ENCODE measurements at regions not wholly inside any gene's neighbourhood (a gene's known extent, or its start where the extent isn't known, plus 50 kb on each side); places are given as distances from the start of the nearest gene placed in this dataset.
"Not testable (repeated sequence)": the region's sequence is repeated elsewhere in the genome, so short reads cannot be mapped to it uniquely, and the experiment has no call there.

GRCh38 chr14:28820677-28821076 lies 54.1 kb downstream of the FOXG1 start:
- no peak for DNase-seq

GRCh38 chr14:28821993-28822392 lies 55.4 kb downstream of the FOXG1 start:
- no peak for DNase-seq

- DNase-seq = no peak
Observed at GRCh38 chr14:28823245-28823644, 56.7 kb downstream of the FOXG1 start.

GRCh38 chr14:28830115-28830534 lies 63.5 kb downstream of the FOXG1 start:
- DNase-seq = no peak

GRCh38 chr14:28831126-28831525 lies 64.5 kb downstream of the FOXG1 start:
- no peak for DNase-seq

GRCh38 chr14:28842569-28842968 lies 76.0 kb downstream of the FOXG1 start:
- not testable (repeated sequence) for DNase-seq

GRCh38 chr14:28867571-28867970 lies 101.0 kb downstream of the FOXG1 start:
- no peak for DNase-seq

GRCh38 chr14:28870033-28870564 lies 103.5 kb downstream of the FOXG1 start:
- DNase-seq = no peak

GRCh38 chr14:28875934-28876571 lies 109.5 kb downstream of the FOXG1 start:
- DNase-seq = no peak

- DNase-seq = no peak
Observed at GRCh38 chr14:28876572-28876945, 110.0 kb downstream of the FOXG1 start.

- DNase-seq = no peak
Observed at GRCh38 chr14:28877923-28878322, 111.3 kb downstream of the FOXG1 start.

GRCh38 chr14:28879573-28879996 lies 113.0 kb downstream of the FOXG1 start:
- DNase-seq = no peak

GRCh38 chr14:28886940-28887339 lies 120.4 kb downstream of the FOXG1 start:
- no peak for DNase-seq

- no peak for DNase-seq
Observed at GRCh38 chr14:28895389-28895788, 128.8 kb downstream of the FOXG1 start.

GRCh38 chr14:28896337-28896736 lies 129.8 kb downstream of the FOXG1 start:
- DNase-seq = no peak

GRCh38 chr14:28901631-28902030 lies 135.0 kb downstream of the FOXG1 start:
- no peak for DNase-seq

- no peak for DNase-seq
Observed at GRCh38 chr14:28902930-28903329, 136.3 kb downstream of the FOXG1 start.

GRCh38 chr14:28911521-28911920 lies 144.9 kb downstream of the FOXG1 start:
- DNase-seq = no peak

GRCh38 chr14:28913056-28913455 lies 146.5 kb downstream of the FOXG1 start:
- no peak for DNase-seq

GRCh38 chr14:28926122-28926521 lies 159.5 kb downstream of the FOXG1 start:
- no peak for DNase-seq

GRCh38 chr14:28931999-28932398 lies 165.4 kb downstream of the FOXG1 start:
- DNase-seq = no peak

- DNase-seq = no peak
Observed at GRCh38 chr14:28936601-28937000, 170.0 kb downstream of the FOXG1 start.

GRCh38 chr14:28941758-28942157 lies 175.2 kb downstream of the FOXG1 start:
- no peak for DNase-seq

- DNase-seq = no peak
Observed at GRCh38 chr14:28944605-28945004, 178.0 kb downstream of the FOXG1 start.

GRCh38 chr14:28946267-28946666 lies 179.7 kb downstream of the FOXG1 start:
- DNase-seq = no peak
